GM18907 (cell line): ENCODE measurements at regions not wholly inside any gene's neighbourhood (a gene's known extent, or its start where the extent isn't known, plus 50 kb on each side); places are given as distances from the start of the nearest gene placed in this dataset.

ENCODE experiments used
- ATAC-seq: cut with Tn5 transposase; IDR thresholded peaks from one replicate; pipeline ENCODE4 v1.9.1; 2021; ENCODE audit warnings: mild to moderate bottlenecking, moderate library complexity; ENCODE audit not compliant: unreplicated experiment

- ATAC-seq, result peak; percentile 96
These were observed 201.2 kb upstream of the E2F8 start for GRCh38 chr11:19441752-19442553.

GRCh38 chr11:19441288-19441687 lies 200.5 kb upstream of the E2F8 start:
- no peak for ATAC-seq

GRCh38 chr11:19437760-19438159 lies 197.0 kb upstream of the E2F8 start:
- no peak for ATAC-seq

- ATAC-seq, result no peak
These were observed 196.2 kb upstream of the E2F8 start for GRCh38 chr11:19436932-19437331.

- no peak for ATAC-seq
These were observed 194.7 kb upstream of the E2F8 start for GRCh38 chr11:19435306-19435989.

- no peak for ATAC-seq
These were observed 193.0 kb upstream of the E2F8 start for GRCh38 chr11:19433791-19434190.

- peak; percentile 70 for ATAC-seq
These were observed 192.6 kb upstream of the E2F8 start for GRCh38 chr11:19433367-19433766.

- ATAC-seq, result peak; percentile 69
These were observed 191.8 kb upstream of the E2F8 start for GRCh38 chr11:19432370-19433061.

GRCh38 chr11:19430754-19431398 lies 190.1 kb upstream of the E2F8 start:
- ATAC-seq, result no peak

- no peak for ATAC-seq
These were observed 189.6 kb upstream of the E2F8 start for GRCh38 chr11:19430346-19430745.

- no peak for ATAC-seq
These were observed 188.5 kb upstream of the E2F8 start for GRCh38 chr11:19429108-19429760.

- no peak for ATAC-seq
These were observed 187.7 kb upstream of the E2F8 start for GRCh38 chr11:19428206-19429002.

- ATAC-seq, result no peak
These were observed 186.1 kb upstream of the E2F8 start for GRCh38 chr11:19426756-19427403.

- ATAC-seq, result no peak
These were observed 185.4 kb upstream of the E2F8 start for GRCh38 chr11:19426011-19426755.

GRCh38 chr11:19422276-19422675 lies 181.5 kb upstream of the E2F8 start:
- no peak for ATAC-seq

- ATAC-seq, result no peak
These were observed 180.3 kb upstream of the E2F8 start for GRCh38 chr11:19420868-19421533.

GRCh38 chr11:19419808-19420207 lies 179.1 kb upstream of the E2F8 start:
- ATAC-seq, result no peak

- no peak for ATAC-seq
These were observed 178.4 kb upstream of the E2F8 start for GRCh38 chr11:19419021-19419750.
